SKM-1 (cell line): ENCODE measurements at regions not wholly inside any gene's neighbourhood (a gene's known extent, or its start where the extent isn't known, plus 50 kb on each side); places are given as distances from the start of the nearest gene placed in this dataset.
A peak's percentile ranks its signal among the peaks of the same experiment; 100 is the strongest.
"Not testable (repeated sequence)": the region's sequence is repeated elsewhere in the genome, so short reads cannot be mapped to it uniquely, and the experiment has no call there.

Experiments used
- DNase-seq: peaks from one replicate; lab custom pipeline; 2025; ENCODE audit not compliant: unreplicated experiment; lab: John Stamatoyannopoulos, UW

GRCh38 chr7:11221984-11222383 is 248.3 kb downstream of the PHF14 start:
- peak; percentile 68 for DNase-seq

GRCh38 chr7:11224535-11224934 is 250.9 kb downstream of the PHF14 start:
- DNase-seq, result no peak

- no peak for DNase-seq
Measured at GRCh38 chr7:11228515-11228914, 254.8 kb downstream of the PHF14 start.

- no peak for DNase-seq
Measured at GRCh38 chr7:11231190-11231589, 257.5 kb downstream of the PHF14 start.

GRCh38 chr7:11232462-11232861 is 258.8 kb downstream of the PHF14 start:
- DNase-seq, result no peak

GRCh38 chr7:11233871-11234270 is 260.2 kb downstream of the PHF14 start:
- no peak for DNase-seq

GRCh38 chr7:11235491-11235890 is 261.8 kb downstream of the PHF14 start:
- DNase-seq, result no peak

GRCh38 chr7:11236680-11237079 is 263.0 kb downstream of the PHF14 start:
- DNase-seq, result no peak

- DNase-seq, result no peak
Measured at GRCh38 chr7:11237742-11238141, 264.1 kb downstream of the PHF14 start.

- DNase-seq, result no peak
Measured at GRCh38 chr7:11239316-11239715, 265.6 kb downstream of the PHF14 start.

GRCh38 chr7:11243739-11244138 is 270.1 kb downstream of the PHF14 start:
- DNase-seq, result no peak

GRCh38 chr7:11244149-11244548 is 270.5 kb downstream of the PHF14 start:
- DNase-seq, result no peak

- DNase-seq, result no peak
Measured at GRCh38 chr7:11247545-11247944, 273.9 kb downstream of the PHF14 start.

GRCh38 chr7:11251436-11251835 is 277.8 kb downstream of the PHF14 start:
- DNase-seq, result no peak

GRCh38 chr7:11252011-11252607 is 278.4 kb downstream of the PHF14 start:
- no peak for DNase-seq

GRCh38 chr7:11252705-11253272 is 279.1 kb downstream of the PHF14 start:
- DNase-seq, result peak; percentile 41

GRCh38 chr7:11256501-11256900 is 282.8 kb downstream of the PHF14 start:
- no peak for DNase-seq

GRCh38 chr7:11261470-11261869 is 287.8 kb downstream of the PHF14 start:
- DNase-seq, result no peak

GRCh38 chr7:11266101-11266500 is 292.4 kb downstream of the PHF14 start:
- no peak for DNase-seq

GRCh38 chr7:11272352-11272751 is 298.7 kb downstream of the PHF14 start:
- DNase-seq, result no peak

GRCh38 chr7:11274074-11274473 is 300.4 kb downstream of the PHF14 start:
- no peak for DNase-seq

- DNase-seq, result no peak
Measured at GRCh38 chr7:11281953-11282352, 308.3 kb downstream of the PHF14 start.

- not testable (repeated sequence) for DNase-seq
Measured at GRCh38 chr7:11283584-11283983, 309.9 kb downstream of the PHF14 start.
